ENCODE measurements at regions not wholly inside any gene's neighbourhood (a gene's known extent, or its start where the extent isn't known, plus 50 kb on each side); places are given as distances from the start of the nearest gene placed in this dataset.

DNA sequence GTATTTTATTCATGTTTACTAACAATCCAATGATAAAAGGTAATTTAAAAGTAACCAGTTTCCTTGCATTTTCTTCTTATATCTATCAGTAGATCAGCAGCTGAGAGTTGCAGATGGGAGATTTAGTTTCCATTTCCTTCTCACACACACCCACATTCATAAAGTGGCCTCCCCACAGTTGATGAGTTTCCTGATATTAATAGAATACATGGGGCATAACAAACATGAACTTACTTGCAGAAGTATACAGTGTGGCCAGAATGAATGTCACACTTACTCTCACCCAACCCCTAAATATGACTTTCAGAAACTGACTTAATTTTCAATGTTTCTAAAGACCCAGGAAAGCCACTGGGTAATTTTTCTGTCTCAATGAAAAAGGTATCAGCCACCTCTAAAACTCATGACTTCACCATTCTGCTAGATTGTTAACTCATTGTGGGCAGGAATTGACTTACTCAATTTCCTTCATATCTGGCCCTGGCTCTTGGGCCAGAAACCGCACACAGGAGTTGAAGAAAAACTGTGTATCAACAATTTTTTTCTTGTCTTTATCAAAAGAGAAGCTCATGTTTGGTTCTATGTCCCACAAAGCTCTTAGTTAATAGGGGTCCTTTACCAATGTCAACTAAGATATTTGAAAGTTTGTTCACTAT is 63.5 kb upstream of the OSMR start:
- CTCF ChIA-PET: interaction anchor here (1.1 to 2.5 kb wide), 4 partner anchors 12 to 341 kb away, joined by 3 to 8 read pairs (median 4); no protein-coding TSS in a partner anchor
- WGBS (ENCODE audit: low lambda C conversion rate): 100% methylated on average over 1 of the region's 1 CpG
- peaks cover 0 to 19% of the 10 kb centered on the region in 2 experiments; a peak in 1 of 4 replicates for H3K4me1 ChIP-seq (ENCODE audit: control insufficient read depth in 1 of 2, insufficient read depth in 2 of 2, low read depth in 1 of 2, low read length in 1 of 2)
- H2AFZ ChIP-seq (ENCODE audit: low read depth): no peak overlapping the region
- TF ChIP-seq POLR2AphosphoS5 (IDR thresholded peaks at IDR 0.05; ENCODE audit: low read depth, low read length) (no peak), MEF2A (IDR thresholded peaks at IDR 0.05; ENCODE audit: borderline replicate concordance, low read depth) (no peak), CHD2 (IDR thresholded peaks at IDR 0.05; ENCODE audit: low read length, partially characterized antibody) (no peak), FOXJ3 (CRISPR knock-in tag; IDR thresholded peaks at IDR 0.05) (no peak), FOSL2 (IDR thresholded peaks at IDR 0.05; ENCODE audit: borderline replicate concordance, low read depth) (no peak), YY1 (IDR thresholded peaks at IDR 0.05; ENCODE audit: low read depth) (no peak), RFX5 (IDR thresholded peaks at IDR 0.05; ENCODE audit: low read length) (no peak), EZH2phosphoT487 (IDR thresholded peaks at IDR 0.05; ENCODE audit: borderline replicate concordance, low read depth) (no peak), NFIC (IDR thresholded peaks at IDR 0.05; ENCODE audit: borderline replicate concordance) (no peak), RXRA (IDR thresholded peaks at IDR 0.05; ENCODE audit: borderline replicate concordance, low read depth) (no peak), GATA2 (CRISPR knock-in tag; IDR thresholded peaks at IDR 0.05) (no peak), RCOR1 (IDR thresholded peaks at IDR 0.05; ENCODE audit: low read length) (no peak)
- TF ChIP-seq, protein P1, sequence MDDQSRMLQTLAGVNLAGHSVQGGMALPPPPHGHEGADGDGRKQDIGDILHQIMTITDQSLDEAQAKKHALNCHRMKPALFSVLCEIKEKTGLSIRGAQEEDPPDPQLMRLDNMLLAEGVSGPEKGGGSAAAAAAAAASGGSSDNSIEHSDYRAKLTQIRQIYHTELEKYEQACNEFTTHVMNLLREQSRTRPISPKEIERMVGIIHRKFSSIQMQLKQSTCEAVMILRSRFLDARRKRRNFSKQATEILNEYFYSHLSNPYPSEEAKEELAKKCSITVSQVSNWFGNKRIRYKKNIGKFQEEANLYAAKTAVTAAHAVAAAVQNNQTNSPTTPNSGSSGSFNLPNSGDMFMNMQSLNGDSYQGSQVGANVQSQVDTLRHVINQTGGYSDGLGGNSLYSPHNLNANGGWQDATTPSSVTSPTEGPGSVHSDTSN (IDR thresholded peaks at IDR 0.05): no peak
- TF ChIP-seq, protein P2, sequence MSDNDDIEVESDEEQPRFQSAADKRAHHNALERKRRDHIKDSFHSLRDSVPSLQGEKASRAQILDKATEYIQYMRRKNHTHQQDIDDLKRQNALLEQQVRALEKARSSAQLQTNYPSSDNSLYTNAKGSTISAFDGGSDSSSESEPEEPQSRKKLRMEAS (IDR thresholded peaks at IDR 0.05; ENCODE audit: low read depth): no peak
- no peaks in the 10 kb centered on the region for H4K20me1 ChIP-seq (ENCODE audit: insufficient read depth)
- no peaks in the 10 kb centered on the region for H3K9me3 ChIP-seq
- no peaks in the 10 kb centered on the region for H3K9me2 ChIP-seq
- no peaks in the 10 kb centered on the region for H3K27me3 ChIP-seq (ENCODE audit: insufficient read depth)
- H3K4me2 ChIP-seq: no peak overlapping the region
- H3F3A ChIP-seq (replicated peaks; ENCODE audit: insufficient read depth): peaks cover 10% of the 10 kb centered on the region
- no peaks in the 10 kb centered on the region for H3K36me3 ChIP-seq (replicated peaks in 1 of 2; ENCODE audit: control insufficient read depth in 1 of 2, insufficient read depth in 2 of 2, low read length in 1 of 2)
- POLR2A ChIA-PET: no interaction called here
- H3K79me2 ChIP-seq (ENCODE audit: insufficient read depth): no peaks in the 10 kb centered on the region
- no peak for DNase-seq
- H3K4me3 ChIP-seq (ENCODE audit: low read depth in 2 of 2, low read length in 1 of 2): no peak overlapping the region
- H3K27ac ChIP-seq (ENCODE audit: low read depth in 2 of 2, low read length in 1 of 2): peak overlapping the region in 1 of 2 experiments; percentile 37; a peak in 2 of 4 replicates
- no peak overlapping the region for H3K9ac ChIP-seq

DNA sequence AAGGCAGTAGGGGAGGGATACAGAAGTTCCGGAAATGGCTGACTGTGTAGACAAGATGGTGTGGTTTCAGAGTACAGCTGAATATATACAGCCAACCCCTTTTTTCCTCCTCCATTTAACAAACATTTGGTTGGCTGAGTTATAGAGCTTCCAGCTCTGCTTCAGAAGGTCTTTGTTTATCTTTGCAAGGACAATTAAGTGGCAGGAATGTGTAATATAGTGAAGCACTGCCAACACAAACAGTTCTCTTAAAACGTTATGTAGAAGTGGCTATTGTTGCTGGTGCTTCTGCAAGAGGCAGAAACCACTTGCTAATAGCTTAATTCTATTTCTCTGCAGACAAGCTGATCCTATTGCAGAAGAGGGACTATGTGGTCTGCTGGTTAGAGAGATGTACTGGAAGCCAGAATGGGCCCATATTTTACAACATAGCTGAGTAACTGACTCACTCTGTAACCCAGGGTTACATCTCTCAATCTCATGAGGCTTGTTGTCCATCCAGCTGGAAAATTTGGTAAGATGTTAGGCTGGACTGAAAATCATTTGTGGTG is 62.7 kb upstream of the OSMR start:
- H3K36me3 ChIP-seq (replicated peaks in 1 of 2; ENCODE audit: control insufficient read depth in 1 of 2, insufficient read depth in 2 of 2, low read length in 1 of 2): no peaks in the 10 kb centered on the region
- no peaks in the 10 kb centered on the region for H4K20me1 ChIP-seq (ENCODE audit: insufficient read depth)
- peaks cover 0 to 19% of the 10 kb centered on the region in 2 experiments; a peak in 1 of 4 replicates for H3K4me1 ChIP-seq (ENCODE audit: control insufficient read depth in 1 of 2, insufficient read depth in 2 of 2, low read depth in 1 of 2, low read length in 1 of 2)
- H3K27ac ChIP-seq (ENCODE audit: low read depth in 2 of 2, low read length in 1 of 2): peak overlapping the region in 1 of 2 experiments; percentile 37; a peak in 2 of 4 replicates
- no peak overlapping the region for H3K4me3 ChIP-seq (ENCODE audit: low read depth in 2 of 2, low read length in 1 of 2)
- H3F3A ChIP-seq (replicated peaks; ENCODE audit: insufficient read depth): peaks cover 10% of the 10 kb centered on the region
- H3K9me3 ChIP-seq: no peaks in the 10 kb centered on the region
- WGBS (ENCODE audit: low lambda C conversion rate): 40% methylated on average over 2 of the region's 2 CpGs
- ChIA-PET CTCF (interaction anchor here (0.8 to 2.5 kb wide), 5 partner anchors 11 to 341 kb away, joined by 3 to 8 read pairs (median 4); no protein-coding TSS in a partner anchor), POLR2A (no interaction called here)
- H3K27me3 ChIP-seq (ENCODE audit: insufficient read depth): no peaks in the 10 kb centered on the region
- H3K9me2 ChIP-seq: no peaks in the 10 kb centered on the region
- H3K79me2 ChIP-seq (ENCODE audit: insufficient read depth): no peaks in the 10 kb centered on the region
- H3K9ac ChIP-seq: no peak overlapping the region
- H2AFZ ChIP-seq (ENCODE audit: low read depth): no peak overlapping the region; the same call in 1 of the 2 replicates
- H3K4me2 ChIP-seq: peak overlapping the region; percentile 38
- DNase-seq: no peak
- TF ChIP-seq EP300 (IDR thresholded peaks at IDR 0.05; ENCODE audit: borderline replicate concordance in 1 of 2, low read depth in 1 of 2, low read length in 1 of 2): peak in 1 of 2 experiments; percentile 13; a peak in 1 of 4 replicates
- TF ChIP-seq TCF12 (IDR thresholded peaks at IDR 0.05): peak; percentile 25; the same call in 1 of the 2 replicates
- peak; percentile 52; the same call in 1 of the 2 replicates for TF ChIP-seq NFIC (IDR thresholded peaks at IDR 0.05; ENCODE audit: borderline replicate concordance)
- no peak for TF ChIP-seq RFX5 (IDR thresholded peaks at IDR 0.05; ENCODE audit: low read length)
- TF ChIP-seq FOSL2 (IDR thresholded peaks at IDR 0.05; ENCODE audit: borderline replicate concordance, low read depth): peak; percentile 38; the same call in 1 of the 2 replicates
- no peak for TF ChIP-seq FOXM1 (IDR thresholded peaks at IDR 0.05; ENCODE audit: low read depth)
- TF ChIP-seq ELF1 (IDR thresholded peaks at IDR 0.05): no peak
- peak; percentile 33; the same call in 1 of the 2 replicates for TF ChIP-seq JUND (IDR thresholded peaks at IDR 0.05)
- TF ChIP-seq, protein P1 (IDR thresholded peaks at IDR 0.05): peak; percentile 36; the same call in 1 of the 2 replicates
- no peak for TF ChIP-seq SMC3 (IDR thresholded peaks at IDR 0.05; ENCODE audit: low read depth, low read length)
- no peak for TF ChIP-seq NRF1 (IDR thresholded peaks at IDR 0.05; ENCODE audit: low read depth, low read length)
- TF ChIP-seq RXRA (IDR thresholded peaks at IDR 0.05; ENCODE audit: borderline replicate concordance, low read depth): no peak
- no peak for TF ChIP-seq RCOR1 (IDR thresholded peaks at IDR 0.05; ENCODE audit: low read length)
- TF ChIP-seq POLR2AphosphoS5 (IDR thresholded peaks at IDR 0.05; ENCODE audit: low read depth, low read length): no peak
- TF ChIP-seq, protein P3, sequence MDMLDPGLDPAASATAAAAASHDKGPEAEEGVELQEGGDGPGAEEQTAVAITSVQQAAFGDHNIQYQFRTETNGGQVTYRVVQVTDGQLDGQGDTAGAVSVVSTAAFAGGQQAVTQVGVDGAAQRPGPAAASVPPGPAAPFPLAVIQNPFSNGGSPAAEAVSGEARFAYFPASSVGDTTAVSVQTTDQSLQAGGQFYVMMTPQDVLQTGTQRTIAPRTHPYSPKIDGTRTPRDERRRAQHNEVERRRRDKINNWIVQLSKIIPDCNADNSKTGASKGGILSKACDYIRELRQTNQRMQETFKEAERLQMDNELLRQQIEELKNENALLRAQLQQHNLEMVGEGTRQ (IDR thresholded peaks at IDR 0.05; ENCODE audit: borderline replicate concordance, low read depth, low read length): no peak
- TF ChIP-seq TEAD4 (IDR thresholded peaks at IDR 0.05; ENCODE audit: borderline replicate concordance, insufficient read depth): no peak

Data from SK-N-SH (cell line).